HG02623 (cell line): ENCODE measurements at regions not wholly inside any gene's neighbourhood (a gene's known extent, or its start where the extent isn't known, plus 50 kb on each side); places are given as distances from the start of the nearest gene placed in this dataset.
"Not testable (repeated sequence)": the region's sequence is repeated elsewhere in the genome, so short reads cannot be mapped to it uniquely, and the experiment has no call there.

Source experiments
- ATAC-seq: cut with Tn5 transposase; IDR thresholded peaks from one replicate; pipeline ENCODE4 v1.9.1; 2021; ENCODE audit warnings: moderate library complexity; ENCODE audit not compliant: unreplicated experiment

DNA sequence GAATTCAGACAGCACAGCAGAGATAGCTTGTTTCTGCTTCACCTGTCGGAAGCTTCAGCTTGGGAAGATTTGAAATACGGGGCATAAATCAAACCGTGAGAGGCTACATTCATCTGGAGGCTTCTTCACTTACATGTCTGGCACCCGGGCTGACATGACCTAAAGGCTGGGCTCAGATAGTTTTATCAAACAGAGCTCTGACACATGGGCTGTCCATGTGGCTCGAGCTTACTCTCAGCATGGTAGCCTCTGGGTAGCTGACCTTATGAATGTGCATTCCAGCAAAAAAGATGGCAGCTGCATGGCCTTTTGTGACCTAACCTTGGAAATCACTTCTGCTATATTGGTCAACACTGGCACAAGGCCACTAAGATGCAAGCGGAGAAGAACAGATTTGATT, 414.5 kb downstream of the NDFIP2 start:
- no peak for ATAC-seq

DNA sequence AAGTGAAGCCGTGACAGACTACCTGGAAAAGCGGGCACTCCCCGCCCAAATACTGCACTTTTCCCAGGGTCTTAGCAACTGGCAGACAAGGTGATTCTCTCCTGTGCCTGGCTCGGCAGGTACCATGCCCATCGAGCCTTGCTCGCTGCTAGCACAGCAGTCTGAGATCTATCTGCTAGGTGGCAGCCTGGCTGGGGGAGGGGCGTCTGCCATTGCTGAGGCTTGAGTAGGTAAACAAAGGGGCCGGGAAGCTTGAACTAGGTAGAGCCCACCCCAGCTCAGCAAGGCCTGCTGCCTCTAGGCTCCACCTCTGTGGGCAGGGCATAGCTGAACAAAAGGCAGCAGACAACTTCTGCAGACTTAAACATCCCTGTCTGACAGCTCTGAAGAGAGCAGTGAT, 406.3 kb downstream of the NDFIP2 start:
- not testable (repeated sequence) for ATAC-seq

DNA sequence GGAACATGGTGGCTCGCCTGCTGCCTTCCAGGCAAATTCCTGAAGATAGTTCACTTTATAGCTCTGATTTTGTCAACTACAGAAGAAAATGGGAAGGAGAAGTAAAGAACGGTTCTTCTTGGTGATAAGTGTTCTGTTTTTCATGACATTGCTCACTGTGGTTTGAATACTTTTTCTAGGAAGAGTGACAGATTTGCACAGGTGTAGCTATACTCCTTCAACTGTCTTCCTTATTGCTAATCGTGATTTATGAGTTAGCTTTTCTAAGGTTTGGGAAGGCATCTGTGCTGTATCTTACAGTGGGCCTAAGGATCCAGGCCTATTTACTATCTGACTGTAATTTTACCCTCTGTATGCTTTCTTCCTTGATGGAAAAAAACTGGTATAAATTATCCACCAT, 405.6 kb downstream of the NDFIP2 start:
- no peak for ATAC-seq

DNA sequence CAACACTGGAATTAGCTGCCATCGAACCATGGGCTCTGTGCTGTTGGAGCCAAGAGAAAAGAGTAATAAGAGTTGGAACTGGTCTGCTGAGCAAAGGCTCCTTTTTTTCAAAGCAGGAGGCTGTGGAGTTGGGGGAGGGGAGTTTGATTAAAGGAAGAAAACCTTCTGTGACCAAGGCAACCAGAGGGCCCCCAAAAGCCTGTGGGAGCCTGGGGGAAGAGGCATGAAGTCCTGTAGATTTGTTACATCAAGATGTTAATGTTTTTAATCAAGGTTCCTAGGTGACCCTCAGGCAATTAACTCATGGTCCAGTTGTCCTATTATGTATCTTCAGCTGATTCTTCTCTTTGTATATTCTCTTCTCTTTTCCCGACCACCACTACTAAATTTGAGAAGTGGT, 403.9 kb downstream of the NDFIP2 start:
- ATAC-seq: no peak

DNA sequence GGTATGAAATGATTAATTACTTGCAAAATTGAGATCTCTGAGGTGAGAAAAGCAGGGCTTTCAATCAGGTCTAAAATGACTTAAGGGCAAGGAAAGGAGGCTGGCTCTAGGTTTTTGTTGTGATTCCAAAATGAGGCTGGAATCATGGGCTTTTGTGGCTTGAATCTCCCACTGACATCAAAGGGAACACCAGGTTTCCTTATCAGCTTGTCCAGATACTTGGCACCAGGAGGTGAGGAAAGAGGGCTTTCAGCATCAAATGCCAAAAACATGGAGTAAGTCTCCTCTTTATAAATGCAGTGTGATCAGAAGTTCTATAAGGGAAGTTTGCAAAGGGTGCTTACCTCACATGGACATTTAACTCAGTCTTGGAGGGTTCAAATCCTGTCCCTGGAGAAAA, 402.3 kb downstream of the NDFIP2 start:
- no peak for ATAC-seq

DNA sequence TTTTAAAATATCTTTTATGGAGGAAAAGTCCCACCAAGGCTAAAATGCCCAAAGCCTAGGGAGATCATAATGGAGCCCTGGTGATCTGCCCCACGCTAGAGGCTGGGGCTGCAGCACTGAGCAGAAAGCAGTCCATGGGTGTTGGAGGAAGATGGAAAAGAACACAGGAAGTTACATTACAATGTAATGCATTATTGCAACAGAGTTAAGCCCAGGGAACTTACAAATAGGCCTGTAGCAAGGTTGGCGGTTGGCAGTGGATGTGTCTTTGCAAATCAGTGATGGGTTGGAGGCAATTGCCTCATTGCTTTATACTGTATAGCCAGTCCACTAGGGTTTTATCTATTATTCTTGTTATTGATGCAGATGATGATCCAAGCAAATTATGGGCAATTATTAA, 399.9 kb downstream of the NDFIP2 start:
- no peak for ATAC-seq

DNA sequence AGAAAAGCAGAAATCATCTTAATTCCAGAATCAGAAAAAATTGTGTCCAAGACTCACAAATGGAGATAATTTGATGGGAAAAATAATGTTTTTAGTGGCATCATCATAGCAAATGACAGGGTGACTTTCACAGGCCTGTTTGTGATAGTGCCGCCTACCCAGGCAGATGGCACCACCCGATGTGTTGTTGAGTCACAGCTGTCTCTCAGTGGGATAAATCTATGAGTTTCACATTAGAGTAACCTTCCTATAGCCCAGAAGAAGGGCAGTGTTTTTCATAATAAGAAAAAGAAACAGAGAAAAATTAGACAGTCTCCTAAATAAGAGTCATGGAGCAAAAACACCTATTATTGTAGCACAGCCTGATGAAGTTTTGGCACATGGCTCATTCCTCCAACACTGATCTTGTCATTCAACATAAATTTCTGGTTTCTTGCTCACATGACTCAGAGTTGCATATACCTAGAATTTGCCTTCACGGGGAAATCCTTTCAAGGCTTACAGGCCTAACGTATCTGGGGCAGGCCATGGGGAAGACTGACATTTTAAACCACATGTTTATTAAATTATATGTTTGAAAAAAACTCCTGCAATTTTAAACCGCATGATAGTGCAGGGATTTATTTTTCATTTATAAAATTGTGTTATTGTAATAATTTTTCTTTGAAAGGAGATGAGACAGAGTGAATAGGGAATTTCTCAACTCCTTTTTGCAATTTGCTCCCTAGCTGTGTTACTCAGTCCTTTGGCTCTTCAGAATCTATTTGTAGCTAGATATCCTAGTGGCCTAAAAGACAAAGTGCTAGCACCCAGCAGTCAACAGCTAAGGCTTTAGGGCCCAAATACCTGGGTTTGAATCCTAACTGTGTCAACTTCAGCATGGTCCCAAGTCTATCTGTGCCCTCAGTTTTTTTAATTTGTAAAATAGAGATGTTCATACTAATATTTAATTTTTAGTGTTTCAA, 393.7 kb downstream of the NDFIP2 start:
- no peak for ATAC-seq

DNA sequence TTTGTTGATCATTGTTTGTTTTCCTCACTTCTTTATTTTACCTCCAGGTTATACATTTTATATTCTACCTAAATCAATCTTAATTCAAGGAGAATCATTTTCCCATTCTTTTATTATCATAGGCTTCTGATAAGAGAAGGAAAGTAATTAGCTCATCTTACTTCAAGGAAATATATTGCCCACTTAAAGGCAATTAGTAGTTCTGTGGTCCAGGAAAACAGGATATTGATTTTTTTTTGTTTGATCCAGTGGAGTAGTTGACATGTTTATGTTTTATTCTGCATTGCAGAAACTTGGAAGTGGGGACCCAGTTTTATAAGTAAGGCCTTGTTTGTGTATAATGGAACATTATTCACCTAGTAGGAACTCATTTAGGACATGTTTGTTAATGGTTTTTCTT, 390.6 kb downstream of the NDFIP2 start:
- ATAC-seq: no peak

DNA sequence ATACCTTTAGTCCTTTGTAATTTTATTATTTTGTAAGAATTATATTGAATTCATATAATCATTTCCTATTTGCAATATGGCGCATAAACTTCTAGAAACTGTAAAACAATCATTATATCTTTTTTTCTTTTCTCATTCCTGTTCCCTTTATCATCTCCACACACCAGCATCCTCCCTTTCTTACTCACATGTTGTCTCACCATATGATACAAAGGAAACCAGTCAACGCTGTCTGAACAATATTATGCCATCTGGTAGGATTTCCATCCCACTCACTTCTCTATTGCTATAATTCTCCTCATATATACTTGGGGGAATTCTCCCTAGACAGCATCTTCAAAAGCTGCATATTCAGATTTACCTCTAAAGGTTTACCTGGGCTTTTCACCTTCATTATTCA, 389.8 kb downstream of the NDFIP2 start:
- no peak for ATAC-seq

DNA sequence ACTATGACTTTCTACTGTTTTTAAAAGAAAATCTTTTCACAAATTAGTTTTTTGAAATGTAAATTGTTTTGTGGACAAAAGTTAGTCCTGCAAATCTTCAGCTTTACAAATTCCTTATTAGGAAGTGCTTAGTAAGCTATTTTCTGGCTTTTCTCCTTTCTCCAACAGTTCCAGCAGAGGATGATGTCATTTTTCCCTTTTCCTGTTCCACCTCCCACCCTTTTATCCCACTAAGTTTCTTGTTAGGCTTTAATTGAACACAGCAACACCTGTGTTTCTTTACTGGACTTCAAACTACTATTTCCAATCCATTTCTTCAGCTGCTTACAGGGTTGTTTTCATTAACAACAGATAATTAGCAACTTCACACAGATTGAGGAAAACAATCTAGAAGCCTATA, 389.2 kb downstream of the NDFIP2 start:
- ATAC-seq: no peak

DNA sequence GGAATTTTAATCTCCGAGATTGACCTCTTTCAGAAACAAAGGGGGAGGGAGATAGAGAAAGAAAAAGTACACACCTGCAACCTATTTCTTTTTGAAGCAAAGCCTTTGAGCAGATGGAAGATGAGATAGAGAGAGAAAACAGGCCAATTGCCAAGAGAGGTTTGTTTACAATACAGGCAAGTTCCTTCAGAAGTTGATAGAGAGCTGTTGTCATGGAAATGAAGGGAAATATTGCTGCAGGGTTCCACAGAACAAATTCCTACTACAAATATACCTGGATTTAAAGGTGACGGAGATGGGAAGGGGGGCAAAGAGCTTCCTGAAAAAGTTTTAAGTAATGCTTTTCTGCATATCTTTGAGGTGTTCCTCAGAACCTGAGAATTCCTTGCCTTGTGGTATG, 388.4 kb downstream of the NDFIP2 start:
- no peak for ATAC-seq

DNA sequence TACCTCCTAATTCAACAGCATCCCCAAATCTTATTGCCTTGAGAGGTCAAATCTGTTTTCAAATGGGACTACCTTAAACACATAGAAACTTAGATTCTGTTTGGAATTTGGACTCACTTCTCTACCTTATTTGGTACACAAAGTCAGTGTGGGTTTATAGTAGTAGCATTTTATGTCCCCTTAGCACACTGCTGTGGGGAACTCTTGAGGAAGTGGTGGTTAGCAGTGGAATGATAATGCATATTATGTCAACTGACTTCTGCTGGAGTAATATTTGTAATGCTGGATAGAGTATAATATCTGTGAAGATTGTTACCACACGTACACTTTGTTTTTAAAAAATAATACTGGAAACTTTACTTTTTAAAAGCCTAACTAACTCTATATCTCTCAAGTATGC, 386.3 kb downstream of the NDFIP2 start:
- no peak for ATAC-seq

DNA sequence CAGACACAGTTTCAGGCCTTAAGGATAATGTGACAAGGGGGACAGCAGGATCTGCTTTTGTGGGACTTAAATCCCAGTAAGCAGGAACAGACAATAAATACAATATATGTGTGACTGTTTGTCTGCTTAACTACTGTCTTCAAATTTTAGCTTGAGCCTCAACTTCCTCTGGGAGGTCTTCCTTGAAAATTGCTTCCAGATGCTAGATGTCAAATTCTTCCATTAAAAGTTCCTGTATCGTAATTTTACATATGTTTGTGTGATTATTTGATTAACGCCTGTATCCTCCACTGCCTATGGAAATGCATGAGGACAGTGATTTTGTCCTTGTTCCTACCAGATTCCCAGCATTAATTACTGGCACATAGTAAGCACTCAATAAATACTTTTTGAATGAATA, 385.5 kb downstream of the NDFIP2 start:
- ATAC-seq: no peak

DNA sequence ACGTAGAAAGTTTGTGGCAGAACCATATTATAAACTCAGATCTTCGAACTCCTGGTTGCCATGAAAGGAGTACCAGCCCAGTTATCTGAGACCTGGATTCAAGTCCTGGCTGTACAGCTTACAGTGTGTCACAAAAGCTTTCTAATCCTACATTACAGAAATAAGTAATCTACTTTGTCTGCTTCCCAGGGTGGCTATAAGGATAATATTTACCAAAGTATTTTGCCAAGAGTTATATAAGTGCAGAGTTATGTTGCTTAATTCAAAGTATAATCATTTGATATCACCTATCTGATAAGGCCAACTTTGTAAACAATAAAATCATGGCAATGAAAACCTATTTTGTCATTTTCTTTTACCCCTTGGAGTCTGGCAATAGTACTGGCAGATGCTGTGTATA, 381.6 kb downstream of the NDFIP2 start:
- ATAC-seq: no peak

DNA sequence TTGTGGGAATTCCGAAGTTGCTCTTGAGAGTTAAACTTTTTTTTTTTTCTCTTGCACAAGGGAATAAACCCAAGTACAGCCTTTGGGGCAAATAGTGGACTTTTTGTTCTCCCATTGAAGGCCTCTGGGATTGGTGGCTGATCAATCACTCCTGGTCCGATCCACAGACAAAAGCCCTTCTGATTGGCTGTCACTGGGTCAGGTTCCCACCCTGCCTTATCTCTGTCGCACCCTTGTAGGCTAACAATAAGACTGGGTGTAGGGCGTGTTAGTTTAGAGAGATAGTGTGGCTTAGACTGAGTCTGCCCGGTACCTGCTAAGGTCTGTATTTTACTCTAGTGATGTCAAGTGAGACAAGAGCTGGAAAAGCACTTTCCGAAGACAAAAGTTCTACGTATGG, 380.8 kb downstream of the NDFIP2 start:
- ATAC-seq: no peak

DNA sequence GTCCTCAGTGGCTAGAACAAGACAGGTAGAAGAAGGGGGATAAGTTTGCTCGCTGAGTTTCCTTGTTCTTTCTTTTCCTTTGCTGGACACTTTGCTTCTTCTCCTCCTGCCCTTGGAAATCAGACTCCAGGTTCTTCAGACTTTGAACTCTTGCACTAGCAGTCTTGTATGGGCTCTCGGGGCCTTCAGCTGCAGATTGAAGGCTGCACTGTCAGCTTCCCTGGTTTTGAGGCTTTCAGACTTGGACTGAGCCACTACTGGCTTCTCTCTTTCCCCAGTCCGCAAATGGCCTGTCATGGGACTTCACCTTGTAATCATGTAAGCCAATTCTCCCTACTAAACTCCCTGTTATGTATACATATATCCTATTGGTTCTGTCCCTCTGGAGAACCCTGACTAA, 379.8 kb downstream of the NDFIP2 start:
- ATAC-seq: no peak

DNA sequence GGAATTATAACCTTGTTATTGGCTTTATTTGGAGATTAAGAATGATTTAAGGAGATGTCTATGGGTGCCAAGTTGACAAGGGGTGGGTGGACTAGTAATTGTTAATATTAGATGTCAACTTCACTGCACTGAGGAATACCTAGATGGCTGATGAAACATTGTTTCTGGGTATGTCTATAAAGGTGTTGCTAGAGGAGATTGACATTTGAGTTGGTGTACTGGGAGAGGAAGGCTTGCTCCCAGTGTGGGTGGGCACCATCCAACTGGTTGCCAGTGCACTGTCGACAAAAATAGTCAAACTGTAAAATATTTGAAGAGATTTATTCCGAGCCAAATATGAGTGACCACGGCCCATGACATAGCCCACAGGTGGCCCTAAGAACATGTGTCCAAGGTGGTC, 378.8 kb downstream of the NDFIP2 start:
- no peak for ATAC-seq

DNA sequence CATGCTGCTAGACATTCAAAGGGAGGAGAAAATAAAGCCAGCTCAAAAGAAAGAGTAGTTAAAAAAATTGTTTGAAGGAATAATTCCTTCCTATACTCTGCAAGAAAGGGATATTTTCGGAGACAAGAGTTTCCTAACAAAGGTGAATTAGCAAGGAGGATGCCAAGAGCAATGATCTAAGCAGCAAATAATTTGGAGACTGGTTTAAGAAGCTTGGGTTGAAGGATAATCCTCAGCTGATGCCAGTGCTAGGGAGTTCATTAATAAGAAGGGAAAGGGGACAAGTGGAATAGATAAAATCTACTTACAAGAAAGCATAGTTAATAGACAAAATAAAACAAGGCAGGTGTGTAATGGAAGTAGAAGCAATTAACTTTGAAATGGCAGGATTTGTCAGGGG, 372.3 kb downstream of the NDFIP2 start:
- no peak for ATAC-seq

DNA sequence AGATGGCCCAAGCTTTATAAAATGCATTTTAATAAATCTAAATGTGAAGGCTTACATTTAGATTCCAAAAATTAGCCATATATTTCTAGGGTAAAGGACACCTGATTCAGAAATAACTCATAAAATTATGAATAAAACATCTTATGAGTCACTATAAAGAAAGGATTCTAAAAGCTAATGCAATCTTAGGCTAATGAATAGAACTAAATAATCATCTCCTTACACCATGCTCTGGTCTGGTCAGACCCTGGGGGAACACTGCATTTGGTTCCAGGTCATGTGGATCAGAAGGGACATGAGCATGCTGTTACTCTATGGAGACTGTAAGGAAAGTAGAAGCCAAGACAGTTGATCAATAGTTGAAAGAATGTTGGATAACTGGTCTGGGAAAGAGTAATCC, 370.4 kb downstream of the NDFIP2 start:
- ATAC-seq: no peak

DNA sequence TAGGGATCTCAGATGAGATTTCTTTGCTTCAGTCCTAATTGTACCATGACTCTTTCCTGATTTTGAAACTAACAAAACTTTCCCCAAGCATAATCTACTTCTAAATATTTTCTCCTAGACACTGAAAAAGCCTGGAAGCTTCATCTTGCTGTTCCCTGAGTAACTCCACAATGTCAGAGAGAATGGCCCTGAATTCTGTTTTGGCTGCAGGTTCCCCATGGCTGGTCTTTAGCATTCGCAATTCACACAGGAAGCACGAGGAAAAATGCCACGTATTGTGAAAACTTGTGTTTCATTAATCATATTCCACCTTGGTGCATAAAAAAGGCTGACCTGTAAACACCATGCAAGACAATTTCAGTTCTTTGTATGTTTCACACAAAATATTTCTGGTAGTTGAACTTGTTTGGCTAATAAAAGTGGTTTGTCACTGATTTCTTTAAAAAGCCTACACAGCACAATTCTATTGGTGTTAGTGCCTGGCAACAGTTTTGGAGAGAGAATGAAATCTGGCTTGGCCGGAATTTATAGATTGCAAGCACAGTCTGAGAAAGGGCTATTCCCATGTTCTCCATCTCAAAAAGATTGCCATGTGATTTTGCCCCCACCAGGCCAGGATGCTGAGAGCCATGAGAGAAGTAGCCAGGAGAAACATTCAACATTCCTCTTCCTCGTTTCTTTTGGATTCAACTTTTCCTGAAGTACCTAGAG, 367.1 kb downstream of the NDFIP2 start:
- no peak for ATAC-seq

DNA sequence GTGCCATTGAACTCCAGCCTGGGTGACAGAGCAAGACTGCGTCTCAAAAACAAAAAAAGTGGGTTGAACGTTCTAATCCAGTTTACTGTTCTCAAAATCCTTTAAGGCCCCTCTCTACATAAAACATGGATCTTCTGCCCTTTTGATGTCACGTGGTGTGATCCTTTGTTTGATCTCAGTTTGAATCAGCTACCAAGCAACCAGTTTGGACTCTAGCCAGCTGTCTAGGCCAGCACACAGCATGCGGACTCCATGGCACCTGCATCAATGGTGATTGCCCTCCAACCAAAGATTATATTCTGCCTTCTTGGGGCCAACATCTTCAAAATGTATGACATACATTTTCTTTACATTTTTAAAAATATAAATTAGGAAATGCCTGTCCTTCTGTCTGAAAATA, 365.4 kb downstream of the NDFIP2 start:
- no peak for ATAC-seq

DNA sequence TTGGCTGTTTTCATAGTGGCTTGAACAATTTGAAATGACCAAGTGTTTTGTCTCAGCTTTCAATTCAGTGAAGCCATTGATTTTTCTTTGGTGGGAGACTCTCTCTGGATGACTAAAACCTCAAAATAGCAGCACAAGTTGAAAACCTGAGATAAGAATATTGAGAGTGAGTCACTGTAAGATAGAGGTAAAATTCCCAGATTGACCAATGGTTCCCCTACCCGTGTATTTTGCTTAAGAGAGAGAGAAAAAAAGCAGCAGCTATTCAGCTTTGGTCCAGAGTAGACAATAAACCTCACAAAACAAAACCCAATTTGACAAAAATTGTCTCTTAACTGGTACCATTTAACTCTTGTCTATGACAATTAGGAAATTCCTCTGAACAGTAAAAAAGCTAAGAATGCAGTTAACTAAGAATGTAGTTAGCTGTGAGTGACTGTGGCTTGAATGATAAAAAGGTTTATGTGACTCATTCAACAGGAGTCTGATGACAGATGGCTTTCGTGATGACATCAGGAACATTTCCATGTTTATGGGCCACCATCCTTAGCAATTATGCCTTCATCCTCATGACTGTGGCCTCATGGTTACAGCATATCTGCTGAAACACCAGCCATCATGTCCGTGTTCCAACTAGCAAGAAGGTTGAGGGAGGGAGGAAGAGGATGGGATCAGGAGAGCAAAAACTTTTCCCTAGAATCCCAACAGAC, 356.9 kb downstream of the NDFIP2 start:
- no peak for ATAC-seq
